Osteoblast (primary cell): ENCODE measurements at regions not wholly inside any gene's neighbourhood (a gene's known extent, or its start where the extent isn't known, plus 50 kb on each side); places are given as distances from the start of the nearest gene placed in this dataset.

Experiments used
- DNase-seq: peaks from one replicate; pipeline ENCODE4 v3.0.0; 2011; ENCODE audit warnings: low spot score, mixed read lengths; ENCODE audit not compliant: insufficient read length; ENCODE audit errors: missing footprints
- H2AFZ ChIP-seq: 2 replicates; pipeline ENCODE4 v1.6.0; 2011; ENCODE audit warnings: mild to moderate bottlenecking, low read length
- H3K27ac ChIP-seq: 2 replicates; pipeline ENCODE4 v1.5.1; 2011; ENCODE audit warnings: mild to moderate bottlenecking, low read depth, low read length, moderate library complexity
- H3K27me3 ChIP-seq: 2 replicates; pipeline ENCODE4 v1.6.0; 2012; ENCODE audit warnings: mild to moderate bottlenecking, control low read depth, inconsistent platforms, low read length, moderate library complexity; ENCODE audit not compliant: insufficient read depth
- H3K36me3 ChIP-seq: 2 replicates; pipeline ENCODE4 v1.5.1; 2011; ENCODE audit warnings: mild to moderate bottlenecking, low read length, control low read depth, moderate library complexity; ENCODE audit not compliant: insufficient read depth
- H3K4me1 ChIP-seq: 2 replicates; pipeline ENCODE4 v1.5.1; 2011; ENCODE audit warnings: mild to moderate bottlenecking, low read length, control low read depth, moderate library complexity; ENCODE audit not compliant: insufficient read depth
- H3K4me2 ChIP-seq: 2 replicates; pipeline ENCODE4 v1.6.0; 2011; ENCODE audit warnings: mild to moderate bottlenecking, low read length; ENCODE audit not compliant: insufficient read depth
- H3K4me3 ChIP-seq: fragments of 200-600 bp; sonication (generic); 3 replicates; pipeline ENCODE4 v1.5.1; 2012; ENCODE audit warnings: mild to moderate bottlenecking, low read length, inconsistent platforms; ENCODE audit not compliant: insufficient read depth
- H3K79me2 ChIP-seq: 2 replicates; pipeline ENCODE4 v1.6.0; 2012; ENCODE audit warnings: mild to moderate bottlenecking, low read length, control low read depth, inconsistent platforms; ENCODE audit not compliant: insufficient read depth
- H3K9me3 ChIP-seq: 2 replicates; pipeline ENCODE4 v1.5.1; 2011; ENCODE audit warnings: low read depth, low read length, control low read depth
- H4K20me1 ChIP-seq: 2 replicates; pipeline ENCODE4 v1.6.0; 2012; ENCODE audit warnings: mild to moderate bottlenecking, low read length, control low read depth; ENCODE audit not compliant: insufficient read depth
- CTCF ChIP-seq: IDR thresholded peaks from 2 replicates; pipeline ENCODE4 v1.5.1; 2011; ENCODE audit warnings: mild to moderate bottlenecking, low read depth, low read length, moderate library complexity; ENCODE audit errors: extremely low read depth

DNA sequence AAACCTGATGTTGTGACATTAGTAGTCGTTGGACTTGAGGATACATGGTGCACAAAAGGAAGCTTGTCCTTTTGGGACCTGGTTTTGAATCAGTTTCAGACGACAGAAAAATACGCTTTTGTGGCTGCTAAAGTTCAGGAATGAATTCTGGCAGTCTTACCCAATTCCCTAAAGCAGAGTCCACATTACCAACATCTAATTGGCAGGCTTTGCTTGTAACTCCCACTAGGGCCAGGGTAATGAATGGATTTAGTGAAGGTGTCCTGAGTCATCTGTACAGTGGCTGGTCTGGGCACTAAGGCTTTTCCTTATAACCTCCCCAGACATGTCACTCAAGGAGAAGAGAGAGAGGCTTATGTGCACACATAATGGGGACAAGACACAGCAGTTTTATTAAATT lies 66.2 kb upstream of the RNPC3 start:
- Histone ChIP-seq H3K79me2 (no peaks in the 10 kb centered on the region), H3K27me3 (no peaks in the 10 kb centered on the region), H4K20me1 (no peaks in the 10 kb centered on the region), H2AFZ (peak overlapping the region; percentile 32), H3K27ac (no peak overlapping the region), H3K4me2 (no peak overlapping the region), H3K4me1 (no peaks in the 10 kb centered on the region), H3K36me3 (no peaks in the 10 kb centered on the region), H3K9me3 (no peaks in the 10 kb centered on the region), H3K4me3 (no peak overlapping the region)
- TF ChIP-seq CTCF = no peak
- DNase-seq = peak; percentile 3

DNA sequence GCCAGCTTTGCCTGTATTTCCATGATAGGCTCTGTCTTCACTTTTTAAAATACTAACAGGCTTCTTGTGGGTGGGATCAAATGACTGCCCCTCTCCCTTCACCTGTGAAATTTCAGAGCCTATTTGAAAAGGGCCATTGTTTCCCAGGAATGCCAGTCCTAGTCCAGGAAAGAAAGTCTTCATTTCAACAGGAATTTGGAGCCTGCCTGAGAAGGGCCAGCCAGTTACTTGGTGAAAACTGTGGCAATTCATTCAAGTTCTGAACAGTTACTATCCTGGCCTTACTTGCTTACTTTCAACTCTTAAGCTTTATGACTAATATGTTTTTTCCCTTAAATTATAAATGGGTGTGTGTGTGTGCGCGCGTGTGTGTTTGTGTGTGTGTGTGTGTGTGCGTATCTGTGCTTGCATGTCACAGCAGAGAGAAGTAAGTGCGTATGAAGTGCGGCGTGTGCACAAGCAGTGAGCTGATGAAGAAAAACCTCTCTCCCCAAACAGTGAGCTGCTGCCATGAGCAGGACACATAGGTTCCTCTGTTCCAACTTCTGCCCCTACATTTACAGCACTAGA lies 67.5 kb upstream of the RNPC3 start:
- H3K4me3 ChIP-seq = no peak overlapping the region
- H3K9me3 ChIP-seq = no peaks in the 10 kb centered on the region
- no peaks in the 10 kb centered on the region for H3K27me3 ChIP-seq
- no peak overlapping the region for H3K4me2 ChIP-seq
- TF ChIP-seq CTCF = no peak
- H2AFZ ChIP-seq = no peak overlapping the region
- H3K27ac ChIP-seq = no peak overlapping the region
- no peaks in the 10 kb centered on the region for H4K20me1 ChIP-seq
- DNase-seq = no peak
- no peaks in the 10 kb centered on the region for H3K36me3 ChIP-seq
- H3K79me2 ChIP-seq = no peaks in the 10 kb centered on the region
- H3K4me1 ChIP-seq = no peaks in the 10 kb centered on the region

DNA sequence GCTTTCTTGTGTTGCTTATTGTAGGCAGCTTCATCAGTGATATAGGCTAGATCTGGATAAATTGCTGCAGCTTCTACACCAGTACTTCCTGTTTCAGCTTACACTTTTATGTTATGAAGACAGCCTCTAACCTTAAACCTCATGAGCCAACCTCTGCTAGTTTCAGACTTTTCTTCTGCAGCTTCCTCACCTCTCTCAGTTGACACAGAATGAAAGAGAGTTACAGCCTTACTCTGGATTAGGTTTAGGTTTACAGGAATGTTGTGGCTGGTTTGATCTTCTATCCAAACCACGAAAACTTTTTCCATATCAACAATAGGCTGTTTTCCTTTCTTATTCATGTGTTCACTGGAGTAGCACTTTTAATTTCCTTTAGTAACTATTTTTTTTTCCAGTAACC lies 76.9 kb upstream of the RNPC3 start:
- DNase-seq = no peak

GRCh38 chr1:103447471-103447870 lies 78.0 kb upstream of the RNPC3 start:
- no peak for TF ChIP-seq CTCF
- H3K9me3 ChIP-seq = no peaks in the 10 kb centered on the region
- no peak overlapping the region for H3K4me3 ChIP-seq
- no peaks in the 10 kb centered on the region for H3K4me1 ChIP-seq
- H3K27me3 ChIP-seq = no peaks in the 10 kb centered on the region
- no peaks in the 10 kb centered on the region for H4K20me1 ChIP-seq
- no peak overlapping the region for H3K27ac ChIP-seq
- no peaks in the 10 kb centered on the region for H3K79me2 ChIP-seq
- no peak overlapping the region for H2AFZ ChIP-seq
- no peak overlapping the region for H3K4me2 ChIP-seq
- no peak for DNase-seq
- no peaks in the 10 kb centered on the region for H3K36me3 ChIP-seq

More for the DNA sequence above, 76.9 kb upstream of the RNPC3 start:
- Histone ChIP-seq H3K27ac (no peak overlapping the region), H2AFZ (no peak overlapping the region), H3K4me1 (no peaks in the 10 kb centered on the region), H3K27me3 (no peaks in the 10 kb centered on the region), H3K79me2 (no peaks in the 10 kb centered on the region), H3K4me2 (no peak overlapping the region), H3K36me3 (no peaks in the 10 kb centered on the region), H4K20me1 (no peaks in the 10 kb centered on the region), H3K4me3 (no peak overlapping the region), H3K9me3 (no peaks in the 10 kb centered on the region)
- TF ChIP-seq CTCF = no peak
